ENCODE measurements at regions not wholly inside any gene's neighbourhood (a gene's known extent, or its start where the extent isn't known, plus 50 kb on each side); places are given as distances from the start of the nearest gene placed in this dataset.

GRCh38 chr2:6647046-6647445 is 218.7 kb downstream of the CMPK2 start:
- H3K4me1 ChIP-seq (replicated peaks in 1 of 4; ENCODE audit: control insufficient read depth in 3 of 4, insufficient read depth in 4 of 4, low read length in 3 of 4), result peaks cover 0 to 1% (median 0%) of the 10 kb centered on the region in 4 experiments; a peak in 1 of 7 replicates
- no peak overlapping the region for H2BK5ac ChIP-seq (ENCODE audit: low read depth, low read length)
- H2BK20ac ChIP-seq (ENCODE audit: low read length), result no peak overlapping the region
- no peak overlapping the region for H2AK5ac ChIP-seq (ENCODE audit: low read depth, low read length)
- no peak for DNase-seq (ENCODE audit: low read depth in 1 of 2, low spot score in 2 of 2)
- ChIA-PET CTCF (ENCODE audit: partially characterized antibody) (interaction anchor here (0.7 kb wide), 1 partner anchor 9 kb away, joined by 3 read pairs; no protein-coding TSS in a partner anchor), POLR2A (ENCODE audit: partially characterized antibody) (no interaction called here)
- no peak overlapping the region for H3K4me3 ChIP-seq (ENCODE audit: extremely low read depth in 1 of 4, insufficient read depth in 2 of 4, low read depth in 3 of 4, low read length in 4 of 4)
- FAIRE-seq, result no peak
- no peak overlapping the region for H3K18ac ChIP-seq (ENCODE audit: extremely low read depth, low read length)
- no peaks in the 10 kb centered on the region for H3K79me2 ChIP-seq (ENCODE audit: control insufficient read depth in 1 of 2, insufficient read depth in 2 of 2, low read length in 2 of 2)
- H3K23me2 ChIP-seq (ENCODE audit: low read depth, low read length), result no peaks in the 10 kb centered on the region
- no peak overlapping the region for H2BK12ac ChIP-seq (ENCODE audit: low read depth, low read length)
- no peak overlapping the region for H3K9ac ChIP-seq (replicated peaks in 1 of 4; ENCODE audit: extremely low read depth in 1 of 4, low read depth in 3 of 4, low read length in 3 of 4)
- H4K20me1 ChIP-seq (replicated peaks in 1 of 2; ENCODE audit: control insufficient read depth in 1 of 2, insufficient read depth in 2 of 2, low read length in 2 of 2), result no peaks in the 10 kb centered on the region
- no peak overlapping the region for H4K5ac ChIP-seq (ENCODE audit: insufficient read length, low read depth, low read length)
- no peaks in the 10 kb centered on the region for H3K36me3 ChIP-seq (ENCODE audit: control insufficient read depth in 2 of 4, insufficient read depth in 4 of 4, low read length in 3 of 4)
- H3K14ac ChIP-seq (ENCODE audit: insufficient read length), result no peak overlapping the region
- H3K4me2 ChIP-seq (ENCODE audit: insufficient read depth in 1 of 2, low read depth in 2 of 2, low read length in 2 of 2), result no peak overlapping the region
- H3K23ac ChIP-seq (ENCODE audit: insufficient read length), result no peak overlapping the region
- H2AFZ ChIP-seq (ENCODE audit: low read length), result no peak overlapping the region
- H3K4ac ChIP-seq (replicated peaks; ENCODE audit: insufficient read length, low read depth, low read length), result no peak overlapping the region
- no peak overlapping the region for H3K27ac ChIP-seq (ENCODE audit: low read depth, low read length)
- H3K79me1 ChIP-seq (ENCODE audit: low read depth, low read length), result no peaks in the 10 kb centered on the region
- no peak overlapping the region for H3K56ac ChIP-seq (replicated peaks; ENCODE audit: insufficient read length, low read depth, low read length)
- no peak overlapping the region for H2BK15ac ChIP-seq (ENCODE audit: low read length)
- no peak overlapping the region for H4K8ac ChIP-seq (ENCODE audit: extremely low read depth, insufficient read depth, low read length)
- WGBS, 2 experiments (ENCODE audit: extremely low coverage in 1 of 2, insufficient coverage in 1 of 2, insufficient read length in 1 of 2, insufficient replicate concordance in 2 of 2, low coverage in 1 of 2, low lambda C conversion rate in 2 of 2, missing lambda C conversion rate in 1 of 2), result 93% methylated on average over 6 of the region's 6 CpGs; no CpG with 5 or more reads in 1 of the 2 experiments
- no peak overlapping the region for H2BK120ac ChIP-seq (replicated peaks; ENCODE audit: low read depth, low read length)
- no peaks in the 10 kb centered on the region for H3K27me3 ChIP-seq (replicated peaks in 1 of 4; ENCODE audit: control insufficient read depth in 3 of 4, extremely low read depth in 1 of 4, insufficient read depth in 3 of 4, low read length in 3 of 4)
- H4K91ac ChIP-seq (replicated peaks; ENCODE audit: insufficient read length, low read length), result no peak overlapping the region
- H3K9me3 ChIP-seq (ENCODE audit: insufficient read depth in 2 of 2, low read depth in 1 of 2, low read length in 1 of 2), result no peaks in the 10 kb centered on the region
- TF ChIP-seq GTF2F1 (IDR thresholded peaks at IDR 0.05; ENCODE audit: borderline replicate concordance, low read depth, low read length), result no peak
- TF ChIP-seq NANOG (IDR thresholded peaks at IDR 0.05; ENCODE audit: insufficient read depth, low read depth, low read length, poor library complexity, severe bottlenecking), result no peak
- TF ChIP-seq BRCA1 (IDR thresholded peaks at IDR 0.05; ENCODE audit: low read depth, low read length), result no peak

Measured in H1 (cell line).